Vagina (tissue), 2 donors: ENCODE measurements at regions not wholly inside any gene's neighbourhood (a gene's known extent, or its start where the extent isn't known, plus 50 kb on each side); places are given as distances from the start of the nearest gene placed in this dataset.

Experiments
- DNase-seq, 2 donors: peaks; one replicate each; pipeline ENCODE4 v3.0.0-alpha.2; 2017; ENCODE audit errors: extremely low spot score in 2 of 2
- H3K27ac ChIP-seq: fragments of 200-600 bp; sonication (generic); one replicate; pipeline ENCODE4 v1.5.1; 2019
- H3K27me3 ChIP-seq: fragments of 200-600 bp; sonication (generic); one replicate; pipeline ENCODE4 v1.5.1; 2019
- H3K36me3 ChIP-seq, 2 donors: fragments of 200-600 bp; sonication (generic); one replicate each; pipeline ENCODE4 v1.5.1; 2017 to 2019
- H3K4me1 ChIP-seq: fragments of 200-600 bp; sonication (generic); one replicate; pipeline ENCODE4 v1.5.1; 2019
- H3K4me3 ChIP-seq, 2 donors: fragments of 200-600 bp; sonication (generic); 1 replicate in 1 of 2; 2 replicates in 1 of 2; pipeline ENCODE4 v1.5.1; 2016 to 2019
- H3K9me3 ChIP-seq: fragments of 200-600 bp; sonication (generic); one replicate; pipeline ENCODE4 v1.5.1; 2019
- CTCF ChIP-seq, 3 experiments: fragments of 450-650 bp in 2 of 3; fragments of 200-600 bp in 1 of 3; sonication (generic) in 1 of 3; IDR thresholded peaks; one replicate each; pipeline ENCODE4 v1.5.1; 2017 to 2019; ENCODE audit warnings: antibody characterized with exemption in 3 of 3, mild to moderate bottlenecking in 2 of 3, moderate library complexity in 2 of 3
- POLR2A ChIP-seq, 2 donors: fragments of 450-650 bp; IDR thresholded peaks; one replicate each; pipeline ENCODE4 v1.6.1; 2017; ENCODE audit warnings: antibody characterized with exemption in 2 of 2, mild to moderate bottlenecking in 2 of 2, moderate library complexity in 2 of 2
- POLR2AphosphoS5 ChIP-seq, 2 donors: sonication (generic); formaldehyde crosslinking; IDR thresholded peaks; one replicate each; pipeline ENCODE4 v1.9.0; 2017; ENCODE audit warnings: antibody characterized with exemption in 2 of 2, mild to moderate bottlenecking in 2 of 2, low read depth in 1 of 2; ENCODE audit not compliant: insufficient read depth in 1 of 2
- intact Hi-C: fragments of 100-400 bp; cut with DNase I; formaldehyde crosslinking; loops from one replicate; pipeline ENCODE4 v1.15.1; 2023

- intact Hi-C loops = no loop called here
- no peaks in the 10 kb centered on the region for H3K36me3 ChIP-seq
- H3K27ac ChIP-seq = no peak overlapping the region
- H3K4me1 ChIP-seq = no peaks in the 10 kb centered on the region
- no peaks in the 10 kb centered on the region for H3K9me3 ChIP-seq
- DNase-seq = no peak
- no peaks in the 10 kb centered on the region for H3K27me3 ChIP-seq
- H3K4me3 ChIP-seq = no peak overlapping the region
- TF ChIP-seq POLR2AphosphoS5 (IDR thresholded peaks at IDR 0.05; ENCODE audit: insufficient read depth in 1 of 2, low read depth in 1 of 2) = no peak
- TF ChIP-seq POLR2A (IDR thresholded peaks at IDR 0.05) = no peak
- no peak for TF ChIP-seq CTCF (IDR thresholded peaks at IDR 0.05)
Measured at GRCh38 chr5:114636271-114636670, 274.4 kb downstream of the KCNN2 start.

- H3K4me1 ChIP-seq = no peaks in the 10 kb centered on the region
- H3K27ac ChIP-seq = no peak overlapping the region
- H3K36me3 ChIP-seq = no peaks in the 10 kb centered on the region
- H3K27me3 ChIP-seq = no peaks in the 10 kb centered on the region
- H3K9me3 ChIP-seq = no peaks in the 10 kb centered on the region
- intact Hi-C loops = no loop called here
- H3K4me3 ChIP-seq = no peak overlapping the region
- no peak for DNase-seq
- no peak for TF ChIP-seq POLR2AphosphoS5 (IDR thresholded peaks at IDR 0.05; ENCODE audit: insufficient read depth in 1 of 2, low read depth in 1 of 2)
- no peak for TF ChIP-seq POLR2A (IDR thresholded peaks at IDR 0.05)
- no peak for TF ChIP-seq CTCF (IDR thresholded peaks at IDR 0.05)
Measured at GRCh38 chr5:114634967-114635901, 273.4 kb downstream of the KCNN2 start.

- Histone ChIP-seq H3K36me3 (no peaks in the 10 kb centered on the region), H3K27ac (no peak overlapping the region), H3K27me3 (no peaks in the 10 kb centered on the region), H3K4me3 (no peak overlapping the region), H3K4me1 (no peaks in the 10 kb centered on the region), H3K9me3 (no peaks in the 10 kb centered on the region)
- intact Hi-C loops = no loop called here
- TF ChIP-seq CTCF (IDR thresholded peaks at IDR 0.05) (no peak), POLR2A (IDR thresholded peaks at IDR 0.05) (no peak), POLR2AphosphoS5 (IDR thresholded peaks at IDR 0.05; ENCODE audit: insufficient read depth in 1 of 2, low read depth in 1 of 2) (no peak)
- DNase-seq = no peak
Measured at GRCh38 chr5:114634517-114634916, 272.6 kb downstream of the KCNN2 start.

- intact Hi-C loops = no loop called here
- Histone ChIP-seq H3K27ac (no peak overlapping the region), H3K9me3 (no peaks in the 10 kb centered on the region), H3K4me3 (no peak overlapping the region), H3K27me3 (no peaks in the 10 kb centered on the region), H3K4me1 (no peaks in the 10 kb centered on the region), H3K36me3 (no peaks in the 10 kb centered on the region)
- TF ChIP-seq POLR2A (IDR thresholded peaks at IDR 0.05) = no peak
- TF ChIP-seq POLR2AphosphoS5 (IDR thresholded peaks at IDR 0.05; ENCODE audit: insufficient read depth in 1 of 2, low read depth in 1 of 2) = no peak
- TF ChIP-seq CTCF (IDR thresholded peaks at IDR 0.05) = no peak
- DNase-seq = no peak
Measured at GRCh38 chr5:114612406-114612805, 250.5 kb downstream of the KCNN2 start.

GRCh38 chr5:114581136-114581535 is 219.3 kb downstream of the KCNN2 start:
- no peak overlapping the region for H3K4me3 ChIP-seq
- H3K27me3 ChIP-seq = no peaks in the 10 kb centered on the region
- H3K4me1 ChIP-seq = no peaks in the 10 kb centered on the region
- H3K27ac ChIP-seq = no peak overlapping the region
- no peaks in the 10 kb centered on the region for H3K36me3 ChIP-seq
- H3K9me3 ChIP-seq = no peaks in the 10 kb centered on the region
- intact Hi-C loops = no loop called here
- TF ChIP-seq POLR2A (IDR thresholded peaks at IDR 0.05) = no peak
- no peak for DNase-seq
